ENCODE measurements at regions not wholly inside any gene's neighbourhood (a gene's known extent, or its start where the extent isn't known, plus 50 kb on each side); places are given as distances from the start of the nearest gene placed in this dataset.

DNA sequence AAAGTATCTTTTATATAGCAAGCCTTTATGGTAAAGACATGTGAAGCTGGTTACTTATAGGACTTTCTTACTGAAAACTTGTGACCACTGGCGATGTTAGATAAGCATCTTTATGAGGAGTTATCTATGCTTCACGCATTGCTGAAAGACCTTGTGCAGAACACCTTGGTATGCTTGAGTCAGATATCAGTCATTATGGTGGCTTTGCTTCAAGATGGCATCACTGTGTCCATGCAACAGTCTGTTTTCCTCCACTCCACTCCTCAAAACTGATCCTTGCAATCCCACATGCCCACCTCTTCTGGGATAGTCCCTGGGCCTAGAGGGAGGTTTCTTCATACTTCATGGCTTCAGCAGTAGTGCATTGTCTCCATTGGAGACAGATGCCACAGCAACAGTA is 656.3 kb downstream of the ZNF385D start:
- H2AK5ac ChIP-seq (ENCODE audit: low read depth, low read length): no peak overlapping the region
- WGBS, 2 experiments (ENCODE audit: extremely low coverage in 1 of 2, insufficient coverage in 1 of 2, insufficient read length in 1 of 2, insufficient replicate concordance in 2 of 2, low coverage in 1 of 2, low lambda C conversion rate in 2 of 2, missing lambda C conversion rate in 1 of 2): 88% methylated on average over 2 of the region's 2 CpGs; no CpG with 5 or more reads in 1 of the 2 experiments
- TF ChIP-seq, protein P1, sequence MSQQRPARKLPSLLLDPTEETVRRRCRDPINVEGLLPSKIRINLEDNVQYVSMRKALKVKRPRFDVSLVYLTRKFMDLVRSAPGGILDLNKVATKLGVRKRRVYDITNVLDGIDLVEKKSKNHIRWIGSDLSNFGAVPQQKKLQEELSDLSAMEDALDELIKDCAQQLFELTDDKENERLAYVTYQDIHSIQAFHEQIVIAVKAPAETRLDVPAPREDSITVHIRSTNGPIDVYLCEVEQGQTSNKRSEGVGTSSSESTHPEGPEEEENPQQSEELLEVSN (IDR thresholded peaks at IDR 0.05): no peak
- TF ChIP-seq SP4 (IDR thresholded peaks at IDR 0.05; ENCODE audit: low read length): no peak
- no peak overlapping the region for H2BK5ac ChIP-seq (ENCODE audit: low read depth, low read length)
- H2BK12ac ChIP-seq (ENCODE audit: low read depth, low read length): no peak overlapping the region
- H3K23me2 ChIP-seq (ENCODE audit: low read depth, low read length): no peaks in the 10 kb centered on the region
- no peaks in the 10 kb centered on the region for H3K79me1 ChIP-seq (ENCODE audit: low read depth, low read length)
- H3K27ac ChIP-seq (ENCODE audit: low read depth, low read length): no peak overlapping the region
- no peaks in the 10 kb centered on the region for H3K79me2 ChIP-seq (ENCODE audit: control insufficient read depth in 1 of 2, insufficient read depth in 2 of 2, low read length in 2 of 2)
- FAIRE-seq: no peak
- H3K18ac ChIP-seq (ENCODE audit: extremely low read depth, low read length): no peak overlapping the region
- H2BK20ac ChIP-seq (ENCODE audit: low read length): no peak overlapping the region
- H3K9ac ChIP-seq (replicated peaks in 1 of 4; ENCODE audit: extremely low read depth in 1 of 4, low read depth in 3 of 4, low read length in 3 of 4): no peak overlapping the region
- H3K27me3 ChIP-seq (replicated peaks in 1 of 4; ENCODE audit: control insufficient read depth in 3 of 4, extremely low read depth in 1 of 4, insufficient read depth in 3 of 4, low read length in 3 of 4): no peaks in the 10 kb centered on the region
- no peak overlapping the region for H3K14ac ChIP-seq (ENCODE audit: insufficient read length)
- H3K4ac ChIP-seq (replicated peaks; ENCODE audit: insufficient read length, low read depth, low read length): no peak overlapping the region
- no peaks in the 10 kb centered on the region for H4K20me1 ChIP-seq (replicated peaks in 1 of 2; ENCODE audit: control insufficient read depth in 1 of 2, insufficient read depth in 2 of 2, low read length in 2 of 2)
- H4K5ac ChIP-seq (ENCODE audit: insufficient read length, low read depth, low read length): no peak overlapping the region
- H2BK15ac ChIP-seq (ENCODE audit: low read length): no peak overlapping the region
- H3K23ac ChIP-seq (ENCODE audit: insufficient read length): no peak overlapping the region
- no peaks in the 10 kb centered on the region for H3K9me3 ChIP-seq (ENCODE audit: insufficient read depth in 2 of 2, low read depth in 1 of 2, low read length in 1 of 2)
- no peak for DNase-seq (ENCODE audit: low read depth in 1 of 2, low spot score in 2 of 2)
- H3K36me3 ChIP-seq (ENCODE audit: control insufficient read depth in 2 of 4, insufficient read depth in 4 of 4, low read length in 3 of 4): no peaks in the 10 kb centered on the region
- H4K91ac ChIP-seq (replicated peaks; ENCODE audit: insufficient read length, low read length): no peak overlapping the region
- no peaks in the 10 kb centered on the region for H3K4me1 ChIP-seq (replicated peaks in 1 of 4; ENCODE audit: control insufficient read depth in 3 of 4, insufficient read depth in 4 of 4, low read length in 3 of 4)
- no peak overlapping the region for H3K4me2 ChIP-seq (ENCODE audit: insufficient read depth in 1 of 2, low read depth in 2 of 2, low read length in 2 of 2)
- ChIA-PET CTCF (ENCODE audit: partially characterized antibody) (no interaction called here), POLR2A (ENCODE audit: partially characterized antibody) (no interaction called here)
- no peak overlapping the region for H2AFZ ChIP-seq (ENCODE audit: low read length)
- no peak overlapping the region for H3K4me3 ChIP-seq (ENCODE audit: extremely low read depth in 1 of 4, insufficient read depth in 2 of 4, low read depth in 3 of 4, low read length in 4 of 4)
- H2BK120ac ChIP-seq (replicated peaks; ENCODE audit: low read depth, low read length): no peak overlapping the region
- H3K56ac ChIP-seq (replicated peaks; ENCODE audit: insufficient read length, low read depth, low read length): no peak overlapping the region
- no peak overlapping the region for H4K8ac ChIP-seq (ENCODE audit: extremely low read depth, insufficient read depth, low read length)
